Neuronal stem cell (in vitro differentiated cells): ENCODE measurements at regions not wholly inside any gene's neighbourhood (a gene's known extent, or its start where the extent isn't known, plus 50 kb on each side); places are given as distances from the start of the nearest gene placed in this dataset.

Experiments
- DNase-seq: peaks from one replicate; pipeline ENCODE4 v3.0.0-alpha.2; 2013; ENCODE audit warnings: low spot score
- H2AFZ ChIP-seq: one replicate; pipeline ENCODE4 v1.6.1; 2013; ENCODE audit warnings: mild to moderate bottlenecking, low read length, inconsistent platforms
- H2AK5ac ChIP-seq: 2 replicates; pipeline ENCODE4 v1.6.1; 2013; ENCODE audit warnings: low read depth, mild to moderate bottlenecking, inconsistent platforms, low read length, moderate library complexity, mixed read lengths
- H2BK120ac ChIP-seq: 2 replicates; pipeline ENCODE4 v1.6.1; 2013; ENCODE audit warnings: low read depth, mild to moderate bottlenecking, inconsistent platforms, low read length, moderate library complexity, mixed read lengths
- H2BK12ac ChIP-seq: one replicate; pipeline ENCODE4 v1.6.1; 2013; ENCODE audit warnings: low read length, inconsistent platforms
- H2BK15ac ChIP-seq: 2 replicates; pipeline ENCODE4 v1.6.1; 2013; ENCODE audit warnings: mild to moderate bottlenecking, low read length, inconsistent platforms, mixed read lengths
- H2BK5ac ChIP-seq: one replicate; pipeline ENCODE4 v1.6.1; 2013; ENCODE audit warnings: inconsistent platforms, mild to moderate bottlenecking, low read length, moderate library complexity
- H3K14ac ChIP-seq: one replicate; pipeline ENCODE4 v1.6.1; 2013; ENCODE audit warnings: low read length, inconsistent platforms
- H3K18ac ChIP-seq: 2 replicates; pipeline ENCODE4 v1.6.1; 2013; ENCODE audit warnings: low read length, inconsistent platforms
- H3K23ac ChIP-seq: 2 replicates; pipeline ENCODE4 v1.6.1; 2013; ENCODE audit warnings: low read depth, mild to moderate bottlenecking, mixed read lengths, low read length, inconsistent platforms; ENCODE audit not compliant: poor library complexity
- H3K27ac ChIP-seq: replicated peaks from 3 replicates; pipeline ENCODE4 v1.5.1; 2013; ENCODE audit warnings: low read length, inconsistent platforms
- H3K27me3 ChIP-seq, 3 experiments: 2 replicates each; pipeline ENCODE4 v1.6.1; 2013; ENCODE audit warnings: low read length in 3 of 3, mild to moderate bottlenecking in 2 of 3, inconsistent platforms in 1 of 3, low read depth in 1 of 3, mixed read lengths in 1 of 3, moderate library complexity in 1 of 3; ENCODE audit not compliant: control insufficient read depth in 3 of 3, insufficient read depth in 3 of 3
- H3K36me3 ChIP-seq, 2 donors: replicated peaks in 1 of 2; 2 replicates each; pipeline ENCODE4 v1.6.1; 2013; ENCODE audit warnings: low read length in 2 of 2; ENCODE audit not compliant: control insufficient read depth in 2 of 2, insufficient read depth in 2 of 2
- H3K4ac ChIP-seq: 2 replicates; pipeline ENCODE4 v1.6.1; 2013; ENCODE audit warnings: inconsistent platforms, mild to moderate bottlenecking, low read length, moderate library complexity
- H3K4me1 ChIP-seq, 2 donors: 1 replicate in 1 of 2; 2 replicates in 1 of 2; pipeline ENCODE4 v1.6.1; 2013; ENCODE audit warnings: low read length in 2 of 2, low read depth in 1 of 2; ENCODE audit not compliant: control insufficient read depth in 2 of 2, insufficient read depth in 1 of 2
- H3K4me2 ChIP-seq: one replicate; pipeline ENCODE4 v1.6.1; 2013; ENCODE audit warnings: mild to moderate bottlenecking, low read length, inconsistent platforms; ENCODE audit not compliant: insufficient read depth, poor library complexity, severe bottlenecking
- H3K4me3 ChIP-seq, 2 donors: 2 replicates each; pipeline ENCODE4 v1.5.1; 2013; ENCODE audit warnings: low read length in 2 of 2, mild to moderate bottlenecking in 2 of 2, inconsistent platforms in 1 of 2, moderate library complexity in 1 of 2
- H3K79me1 ChIP-seq: one replicate; pipeline ENCODE4 v1.6.1; 2013; ENCODE audit warnings: low read depth, mild to moderate bottlenecking, inconsistent platforms, low read length, moderate library complexity
- H3K9ac ChIP-seq: one replicate; pipeline ENCODE4 v1.6.1; 2013; ENCODE audit warnings: mild to moderate bottlenecking, low read depth, low read length, inconsistent platforms; ENCODE audit not compliant: poor library complexity
- H3K9me3 ChIP-seq, 2 donors: replicated peaks in 1 of 2; 2 replicates each; pipeline versions ENCODE3 to v1.6.1; 2013; ENCODE audit warnings: low read length in 2 of 2, mild to moderate bottlenecking in 2 of 2, inconsistent platforms in 1 of 2, low read depth in 1 of 2, mixed read lengths in 1 of 2, moderate library complexity in 1 of 2; ENCODE audit not compliant: control insufficient read depth in 2 of 2, insufficient read depth in 1 of 2
- H4K8ac ChIP-seq: one replicate; pipeline ENCODE4 v1.6.1; 2013; ENCODE audit warnings: low read depth, mild to moderate bottlenecking, inconsistent platforms, low read length, moderate library complexity
- H4K91ac ChIP-seq: one replicate; pipeline ENCODE4 v1.6.1; 2013; ENCODE audit warnings: low read length, low read depth, mild to moderate bottlenecking, inconsistent platforms; ENCODE audit not compliant: poor library complexity
- WGBS, 2 donors: extraction: QIAGEN DNeasy Blood & Tissue Kit; methylation state at CpG; one replicate each; pipeline ENCODE4 v1.1.7; 2013; ENCODE audit warnings: missing lambda C conversion rate in 2 of 2, mixed read lengths in 1 of 2; ENCODE audit not compliant: insufficient read length in 2 of 2, insufficient replicate concordance in 1 of 2; ENCODE audit errors: extremely low coverage in 2 of 2; 5-methylcytosine and 5-hydroxymethylcytosine counted together

DNA sequence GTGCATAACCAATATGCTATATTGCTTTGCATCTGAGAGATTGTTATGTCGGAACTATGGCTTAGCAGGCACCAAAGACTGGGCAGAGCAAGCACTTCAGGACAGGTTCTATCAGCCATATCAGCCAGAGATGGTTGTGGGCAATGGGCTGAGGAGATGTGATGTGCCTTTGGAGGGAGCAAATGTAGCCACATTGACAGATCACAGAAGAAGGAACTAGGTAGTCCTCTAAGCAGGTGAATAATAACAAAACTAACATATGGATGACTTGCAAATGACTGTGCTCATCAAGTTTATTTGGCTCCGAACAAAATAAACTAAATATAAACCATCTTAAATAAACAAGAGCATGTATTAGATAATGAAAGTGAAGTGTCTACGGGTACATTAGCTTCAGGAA is 291.7 kb downstream of the RMST start:
- H3K27me3 ChIP-seq, result no peaks in the 10 kb centered on the region
- no CpG with 5 or more reads among the region's 3 CpGs for WGBS, 2 donors
- H3K4me1 ChIP-seq, result peaks cover 0 to 4% of the 10 kb centered on the region in 2 donors

DNA sequence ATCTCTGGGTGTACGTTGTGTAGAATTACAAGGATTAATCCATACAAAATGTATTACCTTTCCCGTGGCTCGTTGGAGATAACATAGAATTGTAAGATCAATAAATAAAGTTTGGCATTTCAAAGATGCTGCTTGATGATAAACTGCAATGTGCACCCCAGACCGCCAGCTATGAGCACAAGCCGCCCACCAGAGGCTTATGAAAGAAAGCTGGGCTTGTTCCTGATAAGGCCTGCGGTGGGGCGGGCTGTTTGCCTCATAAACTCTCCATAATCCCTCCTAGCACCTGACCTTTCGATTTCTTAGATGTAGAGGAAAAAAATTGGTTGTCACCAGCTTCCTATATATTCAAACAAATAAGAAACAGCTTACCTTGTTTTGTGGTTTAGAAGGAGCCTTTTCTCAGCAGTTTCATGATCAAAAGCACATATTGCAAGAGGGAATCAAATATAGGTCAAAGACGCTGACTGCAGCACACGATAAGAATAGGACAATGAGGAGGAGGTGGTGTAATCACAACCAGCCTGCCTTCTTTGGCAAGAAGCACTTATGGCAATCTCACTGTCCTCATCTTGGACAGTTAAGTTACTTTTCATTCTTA is 293.6 kb downstream of the RMST start:
- Histone ChIP-seq H3K27ac (no peak overlapping the region), H3K4me1 (peaks cover 0 to 3% of the 10 kb centered on the region in 2 donors), H3K14ac (no peak overlapping the region), H3K18ac (no peak overlapping the region), H3K79me1 (no peaks in the 10 kb centered on the region), H2BK120ac (no peak overlapping the region), H2BK5ac (no peak overlapping the region), H3K23ac (no peak overlapping the region), H2AFZ (no peak overlapping the region), H3K4me3 (no peak overlapping the region), H3K4ac (no peak overlapping the region), H3K4me2 (no peak overlapping the region), H2BK12ac (no peak overlapping the region), H4K8ac (no peak overlapping the region), H3K9me3 (no peaks in the 10 kb centered on the region), H2BK15ac (no peak overlapping the region), H3K27me3 (no peaks in the 10 kb centered on the region), H2AK5ac (no peak overlapping the region), H3K36me3 (no peaks in the 10 kb centered on the region), H3K9ac (no peak overlapping the region), H4K91ac (no peak overlapping the region)
- WGBS, 2 donors, result no CpG with 5 or more reads among the region's 10 CpGs
- no peak for DNase-seq

More for the DNA sequence above, 291.7 kb downstream of the RMST start:
- no peak overlapping the region for H3K4ac ChIP-seq
- H3K27ac ChIP-seq, result no peak overlapping the region
- no peak overlapping the region for H3K14ac ChIP-seq
- no peak overlapping the region for H4K91ac ChIP-seq
- H2BK5ac ChIP-seq, result no peak overlapping the region
- no peak overlapping the region for H3K9ac ChIP-seq
- peak overlapping the region; percentile 2 for H2BK12ac ChIP-seq
- H4K8ac ChIP-seq, result no peak overlapping the region
- no peak for DNase-seq
- no peaks in the 10 kb centered on the region for H3K9me3 ChIP-seq
- no peaks in the 10 kb centered on the region for H3K79me1 ChIP-seq
- H3K18ac ChIP-seq, result no peak overlapping the region
- no peak overlapping the region for H3K4me2 ChIP-seq
- H3K36me3 ChIP-seq, result no peaks in the 10 kb centered on the region
- no peak overlapping the region for H2BK15ac ChIP-seq
- no peak overlapping the region for H2BK120ac ChIP-seq
- no peak overlapping the region for H3K4me3 ChIP-seq
- no peak overlapping the region for H2AFZ ChIP-seq
- no peak overlapping the region for H2AK5ac ChIP-seq
- H3K23ac ChIP-seq, result no peak overlapping the region

DNA sequence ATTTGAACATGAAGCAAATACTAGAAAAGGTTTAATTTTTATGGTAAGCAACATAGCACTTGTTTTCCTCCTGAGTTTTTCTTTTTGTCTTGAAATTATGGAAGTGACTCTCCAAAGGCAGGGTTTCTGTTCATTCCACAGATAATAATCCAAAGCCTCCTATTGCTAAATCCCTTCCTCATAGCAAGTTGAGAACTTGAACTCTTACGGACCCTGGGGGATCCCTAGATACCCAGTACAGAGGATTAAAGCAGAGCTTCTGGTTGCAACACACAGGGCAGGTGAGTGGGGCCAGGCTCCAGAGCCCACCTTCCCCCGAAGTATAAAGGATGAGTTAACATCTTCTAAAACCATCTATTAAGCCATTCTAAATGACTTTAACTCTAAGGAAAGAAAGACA is 294.1 kb downstream of the RMST start:
- Histone ChIP-seq H4K91ac (no peak overlapping the region), H3K18ac (no peak overlapping the region), H3K23ac (no peak overlapping the region), H3K79me1 (no peaks in the 10 kb centered on the region), H3K4me3 (no peak overlapping the region), H3K36me3 (no peaks in the 10 kb centered on the region), H3K9me3 (no peaks in the 10 kb centered on the region), H3K14ac (no peak overlapping the region), H4K8ac (no peak overlapping the region), H2AFZ (no peak overlapping the region), H2BK5ac (no peak overlapping the region), H3K4me1 (peaks cover 0 to 3% of the 10 kb centered on the region in 2 donors), H2BK120ac (no peak overlapping the region), H2AK5ac (no peak overlapping the region), H3K4me2 (no peak overlapping the region), H3K4ac (no peak overlapping the region), H3K9ac (no peak overlapping the region), H2BK12ac (no peak overlapping the region), H3K27me3 (no peaks in the 10 kb centered on the region), H3K27ac (no peak overlapping the region), H2BK15ac (no peak overlapping the region)
- no CpG with 5 or more reads among the region's 2 CpGs for WGBS, 2 donors
- no peak for DNase-seq

DNA sequence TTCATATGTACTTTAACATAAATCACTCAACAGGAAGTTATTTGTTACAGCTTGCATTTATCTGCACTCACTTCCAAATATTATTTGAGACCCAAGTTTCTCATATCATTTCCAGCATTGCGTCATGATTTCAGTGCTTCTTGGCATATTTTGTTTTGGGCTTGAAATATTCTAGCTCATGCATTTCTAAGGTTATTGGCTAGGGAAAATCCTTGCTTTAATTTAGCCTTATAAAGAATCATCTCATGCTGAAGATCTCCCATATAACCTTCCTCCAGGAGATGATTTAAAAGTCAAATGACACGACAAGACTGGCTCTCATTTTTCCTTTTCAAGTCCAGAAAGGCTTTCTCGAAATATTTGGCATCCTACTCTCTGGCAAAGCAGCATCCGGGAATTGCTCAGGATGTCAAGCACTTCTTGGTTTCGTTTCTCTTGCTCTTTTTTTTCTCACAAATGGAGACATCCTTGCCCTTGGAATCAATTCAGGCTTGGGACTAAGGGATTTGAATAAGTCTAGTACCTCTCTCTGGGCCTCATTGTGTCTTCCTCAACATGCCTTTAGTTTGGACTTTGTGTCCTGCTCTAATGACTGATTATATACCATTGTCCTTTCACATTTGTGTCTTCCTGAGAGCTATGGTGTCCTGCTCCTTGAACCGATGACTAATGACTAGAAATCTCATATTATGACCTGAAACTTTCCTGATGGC is 295.0 kb downstream of the RMST start:
- Histone ChIP-seq H3K4ac (no peak overlapping the region), H3K4me1 (peaks cover 0 to 2% of the 10 kb centered on the region in 2 donors), H3K36me3 (no peaks in the 10 kb centered on the region), H3K27me3 (no peaks in the 10 kb centered on the region), H3K23ac (no peak overlapping the region), H2BK12ac (no peak overlapping the region), H3K14ac (no peak overlapping the region), H2AK5ac (no peak overlapping the region), H4K8ac (no peak overlapping the region), H4K91ac (no peak overlapping the region), H3K9ac (no peak overlapping the region), H2BK120ac (no peak overlapping the region), H3K4me2 (no peak overlapping the region), H2AFZ (no peak overlapping the region), H3K18ac (no peak overlapping the region), H3K27ac (no peak overlapping the region), H2BK5ac (no peak overlapping the region), H2BK15ac (no peak overlapping the region), H3K79me1 (no peaks in the 10 kb centered on the region), H3K9me3 (peaks cover 0 to 1% of the 10 kb centered on the region in 2 donors), H3K4me3 (no peak overlapping the region)
- DNase-seq, result no peak
- WGBS, 2 donors, result no CpG with 5 or more reads among the region's 6 CpGs
